Right cardiac atrium (tissue), 5 donors: ENCODE measurements at regions not wholly inside any gene's neighbourhood (a gene's known extent, or its start where the extent isn't known, plus 50 kb on each side); places are given as distances from the start of the nearest gene placed in this dataset.
A peak's percentile ranks its signal among the peaks of the same experiment; 100 is the strongest.

Source experiments
- ATAC-seq, 2 donors: fragments of 200-7000 bp; cut with Tn5 transposase; one replicate each; pipeline versions ENCODE4 v1.8.0 to v1.9.1; 2020; ENCODE audit warnings: moderate library complexity in 2 of 2, mild to moderate bottlenecking in 1 of 2
- DNase-seq, 3 donors: peaks; one replicate each; pipeline ENCODE4 v3.0.0-alpha.2; 2020
- H3K27ac ChIP-seq: one replicate; pipeline ENCODE4 v1.5.1; 2013; ENCODE audit warnings: mild to moderate bottlenecking, low read length, control low read depth, moderate library complexity
- H3K27me3 ChIP-seq: one replicate; pipeline ENCODE4 v1.6.1; 2013; ENCODE audit not compliant: control insufficient read depth, insufficient read depth
- H3K4me1 ChIP-seq: one replicate; pipeline ENCODE4 v1.6.1; 2013; ENCODE audit warnings: low read length; ENCODE audit not compliant: control insufficient read depth, insufficient read depth
- H3K4me3 ChIP-seq: one replicate; pipeline ENCODE4 v1.5.1; 2013; ENCODE audit warnings: low read length, control low read depth
- H3K9me3 ChIP-seq: one replicate; pipeline ENCODE4 v1.6.1; 2013; ENCODE audit warnings: low read length; ENCODE audit not compliant: control insufficient read depth
- WGBS: extraction: QIAGEN DNeasy Blood & Tissue Kit; methylation state at CpG from one replicate; pipeline ENCODE4 v1.1.7; 2013; 5-methylcytosine and 5-hydroxymethylcytosine counted together
- intact Hi-C, 4 donors: fragments of 100-400 bp; cut with DNase I; formaldehyde crosslinking; loops; one replicate each; pipeline versions ENCODE4 v1.11.0 to v1.14.0; 2022 to 2023
- donor health status: healthy with polysubstance abuse.
- donor health status: DM: no; HTN: yes; CAD: no.
- donor health status: DM: no; HTN: no; CAD: no.
- donor health status: DM: no; HTN: yes; CAD: no; lungs with severe emphysema.
- donor health status: DM: yes; HTN: yes; CAD: no.

DNA sequence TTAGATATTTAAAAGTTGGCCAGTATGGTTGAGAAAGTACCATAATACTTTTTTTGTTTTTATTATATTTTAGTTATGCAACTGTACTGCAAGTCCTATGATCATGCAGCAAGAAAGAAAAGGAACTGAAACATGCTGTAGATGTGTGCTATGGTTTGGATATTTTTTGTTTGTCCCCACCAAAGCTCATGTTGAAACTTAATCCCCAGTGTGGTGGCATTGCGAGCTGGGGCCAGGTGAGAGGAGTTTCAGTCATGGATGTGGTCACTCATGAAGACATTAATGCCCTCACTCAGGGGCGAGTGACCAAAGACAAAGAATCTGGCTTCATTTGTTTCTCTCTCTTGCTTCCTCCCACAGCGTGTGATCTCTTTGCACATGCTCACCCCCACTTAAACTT, 393.9 kb downstream of the PAX1 start:
- no peak for DNase-seq
- Histone ChIP-seq H3K27ac (no peak overlapping the region), H3K27me3 (no peaks in the 10 kb centered on the region), H3K9me3 (no peaks in the 10 kb centered on the region), H3K4me1 (no peaks in the 10 kb centered on the region), H3K4me3 (no peak overlapping the region)
- 75% methylated on average over 3 of the region's 3 CpGs for WGBS
- no peak for ATAC-seq
- intact Hi-C loops: no loop called here

DNA sequence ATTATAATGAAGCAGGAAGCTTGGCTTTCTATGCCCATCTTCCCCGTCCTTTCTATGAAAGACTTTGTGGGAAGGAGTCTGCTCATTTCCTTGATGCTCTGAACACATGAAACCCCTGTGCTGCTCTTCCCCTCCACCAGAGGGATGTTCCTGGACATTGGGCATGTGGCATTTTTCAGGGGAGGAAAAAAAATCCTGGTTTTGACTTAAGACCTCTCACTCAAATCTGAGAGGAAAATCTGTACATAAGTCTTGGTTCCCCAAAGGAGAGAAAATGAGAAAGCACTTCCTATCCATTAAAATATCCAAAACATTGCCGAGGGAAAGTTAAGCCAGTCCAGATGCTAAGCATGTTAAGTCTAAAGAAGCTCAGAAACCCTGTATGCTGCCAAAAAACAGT, 393.0 kb downstream of the PAX1 start:
- ATAC-seq (no peak), DNase-seq (no peak)
- no peaks in the 10 kb centered on the region for H3K27me3 ChIP-seq
- H3K4me1 ChIP-seq: no peaks in the 10 kb centered on the region
- H3K9me3 ChIP-seq: no peaks in the 10 kb centered on the region
- 56% methylated on average over 2 of the region's 2 CpGs for WGBS
- intact Hi-C loops: no loop called here
- H3K27ac ChIP-seq: no peak overlapping the region
- H3K4me3 ChIP-seq: no peak overlapping the region

DNA sequence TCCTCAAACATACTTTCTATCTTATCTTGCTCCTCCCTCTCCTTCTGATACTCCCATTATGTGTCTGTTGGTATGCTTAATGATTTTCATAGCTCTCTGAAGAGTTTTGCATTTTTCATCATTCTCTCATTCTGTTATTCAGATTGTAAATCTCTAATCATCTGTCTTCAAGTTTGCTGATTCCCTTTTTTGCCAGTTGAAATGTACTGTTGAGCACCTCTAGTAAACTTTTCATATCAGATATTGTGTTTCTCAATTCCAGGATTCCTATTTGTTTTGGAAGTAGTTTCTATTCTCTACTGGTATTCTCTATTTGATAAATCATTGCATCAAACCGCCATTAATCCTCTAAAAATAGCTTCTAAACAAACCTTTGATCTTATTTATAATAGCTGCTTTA, 387.7 kb downstream of the PAX1 start:
- Histone ChIP-seq H3K4me1 (no peaks in the 10 kb centered on the region), H3K9me3 (peaks cover 4% of the 10 kb centered on the region), H3K27me3 (no peaks in the 10 kb centered on the region), H3K27ac (no peak overlapping the region), H3K4me3 (no peak overlapping the region)
- no peak for ATAC-seq
- 44% methylated on average over 1 of the region's 1 CpG for WGBS
- intact Hi-C loops: no loop called here
- no peak for DNase-seq

DNA sequence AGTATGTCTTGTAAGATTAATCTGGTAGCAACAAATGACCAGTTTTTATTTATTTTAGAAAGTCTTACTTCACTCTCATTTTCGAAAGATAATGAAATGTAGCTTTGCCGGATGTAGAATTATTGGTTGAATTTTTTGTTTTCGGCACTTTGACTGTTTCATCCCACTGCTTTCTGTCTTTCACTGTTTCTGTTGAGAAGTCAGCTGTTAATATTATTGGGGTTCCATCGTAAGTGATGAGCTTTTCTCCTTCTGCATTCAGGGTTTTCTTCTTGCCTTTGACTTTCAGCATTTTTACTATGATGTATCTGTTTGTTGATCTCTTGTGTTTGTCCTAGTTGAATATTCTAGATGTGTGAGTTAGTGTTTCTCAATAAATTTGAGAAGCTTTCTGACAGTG, 383.4 kb downstream of the PAX1 start:
- H3K4me1 ChIP-seq: no peaks in the 10 kb centered on the region
- no peak for DNase-seq
- no peak for ATAC-seq
- 80% methylated on average over 4 of the region's 4 CpGs for WGBS
- intact Hi-C loops: no loop called here
- H3K9me3 ChIP-seq: peaks cover 4% of the 10 kb centered on the region
- H3K4me3 ChIP-seq: no peak overlapping the region
- no peaks in the 10 kb centered on the region for H3K27me3 ChIP-seq
- H3K27ac ChIP-seq: no peak overlapping the region

DNA sequence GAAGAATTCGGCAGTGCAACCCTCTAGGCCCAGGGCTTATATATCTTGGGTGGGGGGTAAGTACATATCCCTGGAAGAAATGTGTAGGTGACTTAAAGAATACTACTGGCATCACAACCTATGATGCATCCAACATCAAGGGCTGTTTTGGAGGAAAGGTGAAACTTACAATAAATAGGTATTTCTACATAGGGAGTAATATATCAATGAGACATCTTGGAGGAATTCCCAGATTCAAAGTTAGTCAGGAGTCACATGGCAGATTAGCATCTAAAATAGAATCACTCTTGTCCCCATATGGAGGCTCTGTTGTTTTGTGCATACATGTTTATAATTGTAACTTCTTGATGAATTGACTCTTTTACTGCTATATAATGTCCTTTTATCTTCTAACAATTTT, 375.5 kb downstream of the PAX1 start:
- ATAC-seq (no peak), DNase-seq (no peak)
- Histone ChIP-seq H3K4me3 (no peak overlapping the region), H3K27me3 (no peaks in the 10 kb centered on the region), H3K4me1 (no peaks in the 10 kb centered on the region), H3K27ac (no peak overlapping the region), H3K9me3 (no peaks in the 10 kb centered on the region)
- intact Hi-C loops: no loop called here
- WGBS: 29% methylated on average over 1 of the region's 1 CpG

DNA sequence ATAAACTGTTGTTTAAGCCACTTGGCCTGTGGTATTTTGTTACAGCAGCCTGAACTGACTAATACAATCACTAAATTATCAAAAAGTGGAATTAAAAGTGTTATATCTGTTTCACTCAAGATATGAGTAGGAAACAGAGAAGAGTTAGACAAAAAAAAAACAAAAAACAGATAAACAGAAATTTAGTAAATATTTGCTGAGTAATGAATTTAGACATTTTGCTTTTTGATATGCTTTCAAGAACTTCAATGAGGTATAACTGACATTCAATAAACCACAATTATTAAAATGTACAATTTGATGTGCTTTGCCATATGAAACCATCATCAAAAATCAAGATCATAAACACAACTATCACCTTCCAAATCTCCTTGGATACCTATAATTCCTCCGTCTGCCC, 369.2 kb downstream of the PAX1 start:
- no peaks in the 10 kb centered on the region for H3K4me1 ChIP-seq
- DNase-seq (no peak), ATAC-seq (no peak)
- no peaks in the 10 kb centered on the region for H3K27me3 ChIP-seq
- 85% methylated on average over 1 of the region's 1 CpG for WGBS
- no peak overlapping the region for H3K4me3 ChIP-seq
- no peaks in the 10 kb centered on the region for H3K9me3 ChIP-seq
- intact Hi-C loops: no loop called here
- H3K27ac ChIP-seq: no peak overlapping the region

DNA sequence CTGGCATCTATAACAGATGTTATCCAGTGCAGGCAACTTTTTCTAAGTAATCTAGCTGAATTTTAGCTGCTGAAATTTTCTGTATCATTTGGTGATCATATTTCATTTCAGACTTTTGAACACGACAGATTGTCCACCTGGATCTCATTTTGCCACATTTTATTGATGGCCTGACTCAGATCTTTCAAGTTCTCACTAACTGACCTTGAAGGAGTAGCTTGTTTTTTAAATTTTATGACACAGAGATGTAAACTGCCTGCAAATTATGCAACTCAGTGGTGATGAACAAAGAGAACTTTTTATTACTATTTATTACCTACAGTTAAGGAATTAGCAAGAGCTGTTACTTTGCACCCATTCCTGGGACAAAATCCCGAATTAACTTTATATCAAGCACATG, 366.4 kb downstream of the PAX1 start:
- no peak overlapping the region for H3K4me3 ChIP-seq
- no peak overlapping the region for H3K27ac ChIP-seq
- H3K4me1 ChIP-seq: no peaks in the 10 kb centered on the region
- intact Hi-C loops: no loop called here
- no peak for ATAC-seq
- no peaks in the 10 kb centered on the region for H3K27me3 ChIP-seq
- DNase-seq: no peak
- no peaks in the 10 kb centered on the region for H3K9me3 ChIP-seq
- 61% methylated on average over 2 of the region's 2 CpGs for WGBS

DNA sequence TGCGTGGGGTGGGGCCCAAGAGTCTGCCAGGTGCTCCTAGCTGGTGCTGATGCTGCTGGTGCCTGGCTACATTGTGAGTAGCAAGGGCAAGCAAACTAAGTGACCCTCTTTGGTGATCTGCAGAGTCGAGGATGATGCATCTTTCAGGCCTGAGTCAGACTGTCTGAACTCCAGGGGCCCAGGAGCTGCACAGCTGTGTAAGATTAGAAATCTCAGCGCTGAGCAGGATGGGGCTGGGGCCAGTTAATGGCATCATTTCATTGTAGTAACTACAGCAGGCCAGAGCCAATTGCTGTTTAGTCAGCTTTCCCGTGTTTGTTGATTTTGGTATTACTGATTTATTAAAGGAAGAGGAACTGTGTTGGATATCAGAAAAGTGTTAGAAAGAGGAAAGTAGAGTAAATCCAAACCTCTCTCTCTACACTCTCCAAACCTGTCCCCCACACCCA, 365.2 kb downstream of the PAX1 start:
- no peaks in the 10 kb centered on the region for H3K27me3 ChIP-seq
- no peaks in the 10 kb centered on the region for H3K9me3 ChIP-seq
- DNase-seq (no peak), ATAC-seq (peak; percentile 19 to 72)
- H3K27ac ChIP-seq: no peak overlapping the region
- intact Hi-C loops: no loop called here
- no peak overlapping the region for H3K4me3 ChIP-seq
- 53% methylated on average over 4 of the region's 4 CpGs for WGBS
- no peaks in the 10 kb centered on the region for H3K4me1 ChIP-seq

DNA sequence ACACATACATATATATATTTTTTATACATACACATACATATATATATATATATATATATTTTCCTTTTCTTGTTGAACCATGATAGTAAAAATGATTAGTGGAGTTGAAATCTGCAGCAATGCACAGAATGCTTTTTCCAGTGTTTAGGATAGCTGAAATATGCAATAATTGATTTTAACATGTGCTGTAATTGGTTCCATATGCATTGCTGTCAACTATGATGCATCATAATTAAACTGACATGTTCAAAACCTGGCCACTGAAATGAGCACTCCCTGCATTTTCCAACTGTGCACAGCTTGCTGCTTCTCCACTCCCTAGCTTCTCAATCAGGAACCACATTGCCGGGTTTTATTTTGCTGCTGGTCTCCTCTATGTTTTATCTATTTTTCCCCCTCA, 358.3 kb downstream of the PAX1 start:
- no peak overlapping the region for H3K4me3 ChIP-seq
- 85% methylated on average over 1 of the region's 1 CpG for WGBS

DNA sequence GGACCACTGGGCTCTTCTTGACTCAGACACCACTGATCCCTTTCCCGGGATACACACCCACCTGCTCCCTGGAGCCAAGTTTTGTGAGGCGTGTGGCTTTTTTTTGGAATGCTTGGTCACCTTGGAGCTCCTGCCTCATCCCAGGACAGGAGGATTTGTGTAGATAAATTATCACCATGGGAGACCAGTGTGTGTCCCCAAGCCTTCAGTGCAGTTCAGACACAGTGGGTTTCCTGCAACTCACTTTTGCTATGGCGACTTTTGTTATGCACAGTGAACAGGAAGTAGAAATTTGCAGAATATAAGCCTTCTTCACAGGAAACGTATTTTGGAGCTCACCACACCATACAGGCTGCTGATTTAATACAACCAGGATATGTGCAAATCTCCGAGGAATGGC, 357.4 kb downstream of the PAX1 start:
- Histone ChIP-seq H3K27ac (no peak overlapping the region), H3K4me3 (no peak overlapping the region), H3K4me1 (no peaks in the 10 kb centered on the region), H3K9me3 (no peaks in the 10 kb centered on the region), H3K27me3 (no peaks in the 10 kb centered on the region)
- ATAC-seq (no peak), DNase-seq (no peak)
- 64% methylated on average over 5 of the region's 5 CpGs for WGBS
- intact Hi-C loops: no loop called here

More for the DNA sequence above, 358.3 kb downstream of the PAX1 start:
- Histone ChIP-seq H3K9me3 (no peaks in the 10 kb centered on the region), H3K27ac (no peak overlapping the region), H3K4me1 (no peaks in the 10 kb centered on the region), H3K27me3 (no peaks in the 10 kb centered on the region)
- no peak for ATAC-seq
- intact Hi-C loops: no loop called here
- DNase-seq: no peak

DNA sequence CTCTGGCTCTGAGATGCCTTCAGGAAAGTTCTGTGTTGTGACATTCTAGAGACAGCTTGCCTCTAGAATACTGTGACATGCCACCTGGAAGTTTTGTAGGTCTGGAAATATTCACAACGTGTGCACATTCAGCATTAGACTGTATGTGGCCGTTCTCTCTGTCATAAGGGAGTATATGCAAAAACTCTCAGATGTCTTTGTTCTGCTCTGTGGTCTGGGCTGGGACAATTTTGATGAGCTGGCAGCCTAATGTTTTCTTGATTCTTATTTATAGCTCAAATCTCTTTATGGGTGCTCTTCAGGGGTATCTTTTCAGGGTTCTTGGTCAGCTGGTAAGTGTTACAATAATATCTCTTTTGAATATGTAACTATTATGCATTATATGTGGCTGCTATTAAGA, 355.1 kb downstream of the PAX1 start:
- WGBS: 61% methylated on average over 2 of the region's 2 CpGs
- intact Hi-C loops: no loop called here

DNA sequence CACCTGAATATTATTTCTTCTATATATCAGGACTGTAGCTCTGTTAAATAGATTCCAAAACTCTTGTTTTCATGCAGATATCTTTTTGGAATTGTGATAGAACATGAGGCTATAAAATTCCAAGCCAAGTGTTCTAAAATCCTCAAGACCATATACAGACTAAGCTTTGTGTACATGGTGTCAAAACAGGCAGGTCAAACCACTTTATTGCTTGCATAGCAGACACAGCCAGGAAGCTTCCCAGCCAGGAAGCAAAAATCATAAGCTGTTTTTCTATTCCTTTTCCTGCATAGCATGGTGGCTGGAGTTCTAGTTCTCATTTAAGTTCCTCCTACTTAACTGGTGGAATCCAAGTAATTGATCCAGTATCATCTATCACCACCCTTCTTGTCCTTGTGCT, 353.3 kb downstream of the PAX1 start:
- H3K27me3 ChIP-seq: no peaks in the 10 kb centered on the region
- no peak overlapping the region for H3K27ac ChIP-seq
- intact Hi-C loops: no loop called here
- H3K4me3 ChIP-seq: no peak overlapping the region
- no peak for ATAC-seq
- H3K9me3 ChIP-seq: no peaks in the 10 kb centered on the region
- H3K4me1 ChIP-seq: no peaks in the 10 kb centered on the region
- no peak for DNase-seq

More for the DNA sequence above, 355.1 kb downstream of the PAX1 start:
- DNase-seq: no peak
- Histone ChIP-seq H3K4me3 (no peak overlapping the region), H3K27me3 (no peaks in the 10 kb centered on the region), H3K4me1 (no peaks in the 10 kb centered on the region), H3K27ac (no peak overlapping the region), H3K9me3 (no peaks in the 10 kb centered on the region)
- ATAC-seq: no peak
